ENCODE measurements at regions not wholly inside any gene's neighbourhood (a gene's known extent, or its start where the extent isn't known, plus 50 kb on each side); places are given as distances from the start of the nearest gene placed in this dataset.

- TF ChIP-seq MAFK (IDR thresholded peaks at IDR 0.05; ENCODE audit: low read depth, low read length) = no peak
These were observed 239.0 kb upstream of the JADE1 start (continued) for GRCh38 chr4:128570387-128570975.

DNA sequence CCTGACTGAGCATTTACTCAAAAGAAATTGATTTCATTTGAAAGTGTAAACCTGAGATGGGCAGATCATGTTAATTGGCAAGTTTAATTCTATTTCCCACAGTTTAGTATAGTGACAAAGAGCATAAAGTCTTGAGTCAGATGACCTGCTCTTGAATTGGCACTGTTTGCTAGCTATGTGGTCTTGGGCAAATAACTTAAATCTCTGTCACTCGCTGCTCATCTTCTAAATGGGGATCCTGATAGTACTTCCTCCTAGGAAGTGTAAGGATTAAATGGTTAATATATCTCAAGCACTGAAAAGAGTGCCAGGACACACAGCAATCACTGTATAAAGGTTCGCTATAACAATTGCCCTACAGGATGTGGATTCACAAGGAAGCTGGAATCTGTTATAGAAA lies 242.8 kb upstream of the JADE1 start:
- no peaks in the 10 kb centered on the region for H4K20me1 ChIP-seq (ENCODE audit: insufficient read depth, low read length)
- H3K9me3 ChIP-seq (ENCODE audit: control insufficient read depth, insufficient read depth, low read length) = no peaks in the 10 kb centered on the region
- peak overlapping the region; percentile 45; the same call in 1 of the 2 replicates for H3K14ac ChIP-seq (replicated peaks; ENCODE audit: low read depth, low read length)
- BruUV-seq (replicated peaks) = no TSS peak
- peaks cover 12% of the 10 kb centered on the region for H3K4me1 ChIP-seq (ENCODE audit: control insufficient read depth, insufficient read depth, low read length)
- in situ Hi-C loops (cut with MboI; ENCODE audit: low sequenced_read_pairs) (loop anchor here (25.0 kb wide), 1 partner anchor 379 kb away; no protein-coding TSS in a partner anchor), intact Hi-C loops (cut with micrococcal nuclease) (no loop called here), dilution Hi-C loops (cut with HindIII; ENCODE audit: low sequenced_read_pairs, unreplicated experiment) (no loop called here)
- H3K27ac ChIP-seq (ENCODE audit: insufficient read depth, low read length) = no peak overlapping the region
- peak overlapping the region; percentile 69 for H3K4ac ChIP-seq (ENCODE audit: low read depth, low read length)
- peak overlapping the region; percentile 28; the same call in 1 of the 2 replicates for H4K91ac ChIP-seq (ENCODE audit: insufficient read depth, low read depth, low read length)
- DNase-seq (no peak), ATAC-seq (ENCODE audit: low read depth) (no peak)
- ChIA-PET POLR2A (ENCODE audit: unreplicated experiment) (no interaction called here), CTCF (interaction anchor here (0.6 kb wide), 1 partner anchor 362 kb away, joined by 4 read pairs; no protein-coding TSS in a partner anchor)
- WGBS, 2 experiments (ENCODE audit: extremely low coverage in 2 of 2, insufficient read length in 1 of 2) = no CpG with 5 or more reads among the region's 2 CpGs
- H3K36me3 ChIP-seq (ENCODE audit: control insufficient read depth, insufficient read depth, low read length) = no peaks in the 10 kb centered on the region
- no peak overlapping the region for H3K9ac ChIP-seq (ENCODE audit: low read depth, low read length)
- TF ChIP-seq BHLHE40 (IDR thresholded peaks at IDR 0.05; ENCODE audit: low read depth, low read length) = no peak
- TF ChIP-seq USF2 (IDR thresholded peaks at IDR 0.05; ENCODE audit: low read depth, low read length) = 0 out of 2 replicates have a peak, but pooled peaks have one; percentile 9
- no peak for TF ChIP-seq MXI1 (IDR thresholded peaks at IDR 0.05; ENCODE audit: borderline replicate concordance, low read depth, low read length)
- no peak for TF ChIP-seq RFX5 (IDR thresholded peaks at IDR 0.05; ENCODE audit: low read depth, low read length)
- H3K56ac ChIP-seq (ENCODE audit: extremely low read depth, insufficient read depth, low read length) = no peak overlapping the region
- no peak overlapping the region for H3K4me3 ChIP-seq (ENCODE audit: insufficient read depth, low read depth, low read length)
- no peak overlapping the region for H2AK9ac ChIP-seq (replicated peaks; ENCODE audit: low read depth, low read length, poor library complexity)
- H3K27me3 ChIP-seq (ENCODE audit: control insufficient read depth, insufficient read depth, low read length) = no peaks in the 10 kb centered on the region
- H3K79me1 ChIP-seq (ENCODE audit: low read depth in 1 of 2, low read length in 2 of 2) = 0 out of 4 replicates have a peak, but pooled peaks cover 0 to 3% of the 10 kb centered on the region in 2 experiments
- no peak overlapping the region for H4K5ac ChIP-seq (ENCODE audit: low read depth, low read length)
- peak overlapping the region; percentile 56; the same call in 1 of the 2 replicates for H2AK5ac ChIP-seq (ENCODE audit: low read depth, low read length)
- H2BK120ac ChIP-seq (ENCODE audit: low read depth, low read length) = peak overlapping the region; percentile 70
- no peak overlapping the region for H3K4me2 ChIP-seq (ENCODE audit: low read depth, low read length)
- H3K9me1 ChIP-seq (ENCODE audit: insufficient read depth, low read length) = peaks cover 11% of the 10 kb centered on the region
- peak overlapping the region in 1 of 2 experiments; percentile 45; a peak in 1 of 4 replicates for H4K8ac ChIP-seq (ENCODE audit: low read depth in 2 of 2, low read length in 2 of 2)
- H3K18ac ChIP-seq (ENCODE audit: low read depth, low read length) = peak overlapping the region; percentile 31
- H3K23ac ChIP-seq (ENCODE audit: low read depth, low read length) = peak overlapping the region; percentile 24
- H2AFZ ChIP-seq (replicated peaks; ENCODE audit: low read length, poor library complexity) = peak overlapping the region; percentile 29
- no peak overlapping the region for H2BK5ac ChIP-seq (ENCODE audit: low read depth, low read length, poor library complexity, severe bottlenecking)
- peak overlapping the region; percentile 55; the same call in 1 of the 2 replicates for H2BK20ac ChIP-seq (ENCODE audit: low read depth, low read length)
- H2BK15ac ChIP-seq (ENCODE audit: low read depth, low read length) = peak overlapping the region; percentile 48; the same call in 2 of the 3 replicates

Data from IMR-90 (cell line).